GM18505 (cell line): ENCODE measurements at regions not wholly inside any gene's neighbourhood (a gene's known extent, or its start where the extent isn't known, plus 50 kb on each side); places are given as distances from the start of the nearest gene placed in this dataset.

ENCODE experiments used
- ATAC-seq: cut with Tn5 transposase; IDR thresholded peaks from one replicate; pipeline ENCODE4 v1.9.1; 2021; ENCODE audit not compliant: unreplicated experiment
- POLR2A ChIP-seq: IDR thresholded peaks from 4 replicates; pipeline ENCODE4 v1.6.1; 2011; ENCODE audit warnings: borderline replicate concordance; ENCODE audit not compliant: insufficient read depth, insufficient read length; ENCODE audit errors: extremely low read depth

- ATAC-seq, result no peak
- no peak for TF ChIP-seq POLR2A
Observed at GRCh38 chr9:129484352-129485000, 136.4 kb downstream of the C9orf50 start.

GRCh38 chr9:129483415-129484351 is 137.2 kb downstream of the C9orf50 start:
- TF ChIP-seq POLR2A, result no peak
- ATAC-seq, result no peak

GRCh38 chr9:129482521-129483414 is 138.1 kb downstream of the C9orf50 start:
- no peak for ATAC-seq
- TF ChIP-seq POLR2A, result no peak

GRCh38 chr9:129481810-129482511 is 138.9 kb downstream of the C9orf50 start:
- TF ChIP-seq POLR2A, result no peak
- ATAC-seq, result no peak

GRCh38 chr9:129481424-129481809 is 139.5 kb downstream of the C9orf50 start:
- ATAC-seq, result no peak

GRCh38 chr9:129480745-129481144 is 140.2 kb downstream of the C9orf50 start:
- TF ChIP-seq POLR2A, result no peak
- no peak for ATAC-seq

More at GRCh38 chr9:129481424-129481809, 139.5 kb downstream of the C9orf50 start:
- no peak for TF ChIP-seq POLR2A

- no peak for ATAC-seq
- TF ChIP-seq POLR2A, result no peak
Observed at GRCh38 chr9:129480227-129480626, 140.7 kb downstream of the C9orf50 start.

GRCh38 chr9:129479631-129480011 is 141.3 kb downstream of the C9orf50 start:
- TF ChIP-seq POLR2A, result no peak
- no peak for ATAC-seq

GRCh38 chr9:129478961-129479630 is 141.8 kb downstream of the C9orf50 start:
- ATAC-seq, result no peak
- no peak for TF ChIP-seq POLR2A

GRCh38 chr9:129478461-129478860 is 142.4 kb downstream of the C9orf50 start:
- no peak for TF ChIP-seq POLR2A

GRCh38 chr9:129476821-129477611 is 143.9 kb downstream of the C9orf50 start:
- TF ChIP-seq POLR2A, result no peak
- no peak for ATAC-seq

More at GRCh38 chr9:129478461-129478860, 142.4 kb downstream of the C9orf50 start:
- no peak for ATAC-seq
